ENCODE measurements at regions not wholly inside any gene's neighbourhood (a gene's known extent, or its start where the extent isn't known, plus 50 kb on each side); places are given as distances from the start of the nearest gene placed in this dataset.

DNA sequence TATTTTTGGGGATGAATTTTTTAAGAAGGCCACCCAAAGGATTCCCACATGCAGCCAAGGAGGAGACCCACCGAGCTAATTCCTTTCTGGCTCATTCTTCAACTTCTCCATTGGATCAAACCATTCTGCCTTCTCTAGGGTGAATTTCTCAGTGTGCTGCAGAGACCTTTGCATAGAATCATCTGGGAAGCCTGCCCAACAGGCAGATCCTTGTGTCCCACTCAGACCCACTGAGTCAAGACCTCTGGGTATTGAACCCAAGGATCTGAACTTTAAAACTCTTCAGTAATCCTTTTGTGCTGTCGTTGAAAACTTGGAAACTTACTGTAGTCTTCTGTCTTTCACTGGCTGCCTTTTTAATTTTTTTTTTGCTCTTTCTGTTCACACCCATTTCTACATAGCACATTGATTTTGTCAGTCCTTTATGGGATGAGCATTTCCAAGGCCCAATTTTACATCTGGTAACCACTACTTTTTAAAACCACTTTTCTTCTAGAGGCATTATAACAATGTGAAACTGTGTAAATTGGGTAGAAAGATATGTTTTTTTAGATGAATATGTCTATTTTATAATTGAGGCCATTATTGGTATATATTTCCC, 120.2 kb downstream of the TSN start:
- ChIA-PET POLR2A (ENCODE audit: low non-redundant PET) (no interaction called here), CTCF (no interaction called here)
- no peak for DNase-seq (ENCODE audit: low spot score)
- no peak overlapping the region for H3K27ac ChIP-seq
- TF ChIP-seq, protein P1, sequence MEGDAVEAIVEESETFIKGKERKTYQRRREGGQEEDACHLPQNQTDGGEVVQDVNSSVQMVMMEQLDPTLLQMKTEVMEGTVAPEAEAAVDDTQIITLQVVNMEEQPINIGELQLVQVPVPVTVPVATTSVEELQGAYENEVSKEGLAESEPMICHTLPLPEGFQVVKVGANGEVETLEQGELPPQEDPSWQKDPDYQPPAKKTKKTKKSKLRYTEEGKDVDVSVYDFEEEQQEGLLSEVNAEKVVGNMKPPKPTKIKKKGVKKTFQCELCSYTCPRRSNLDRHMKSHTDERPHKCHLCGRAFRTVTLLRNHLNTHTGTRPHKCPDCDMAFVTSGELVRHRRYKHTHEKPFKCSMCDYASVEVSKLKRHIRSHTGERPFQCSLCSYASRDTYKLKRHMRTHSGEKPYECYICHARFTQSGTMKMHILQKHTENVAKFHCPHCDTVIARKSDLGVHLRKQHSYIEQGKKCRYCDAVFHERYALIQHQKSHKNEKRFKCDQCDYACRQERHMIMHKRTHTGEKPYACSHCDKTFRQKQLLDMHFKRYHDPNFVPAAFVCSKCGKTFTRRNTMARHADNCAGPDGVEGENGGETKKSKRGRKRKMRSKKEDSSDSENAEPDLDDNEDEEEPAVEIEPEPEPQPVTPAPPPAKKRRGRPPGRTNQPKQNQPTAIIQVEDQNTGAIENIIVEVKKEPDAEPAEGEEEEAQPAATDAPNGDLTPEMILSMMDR (conservative IDR thresholded peaks at IDR 0.05; ENCODE audit: low read depth) = no peak

DNA sequence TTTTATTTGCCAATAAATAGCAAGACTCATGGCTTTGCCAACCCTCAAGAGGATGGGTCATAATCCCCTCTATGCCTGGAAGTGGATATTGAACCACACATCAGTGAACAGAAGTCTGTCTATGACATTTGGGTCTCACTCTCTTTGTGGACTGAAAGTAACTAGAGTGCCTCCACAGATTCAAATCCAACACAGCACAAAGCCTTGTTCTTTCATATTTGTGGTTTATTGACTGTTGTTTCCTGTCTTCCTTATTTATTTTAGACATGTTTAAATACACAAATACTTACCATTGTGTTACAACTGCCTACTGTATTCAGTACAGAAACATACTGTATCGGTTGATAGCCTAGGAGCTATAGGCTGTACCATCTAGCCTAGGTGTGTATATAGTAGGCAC, 121.9 kb downstream of the TSN start:
- TF ChIP-seq, protein P1 (conservative IDR thresholded peaks at IDR 0.05; ENCODE audit: low read depth) = no peak
- no peak for DNase-seq (ENCODE audit: low spot score)
- CTCF ChIA-PET = no interaction called here
- POLR2A ChIA-PET (ENCODE audit: low non-redundant PET) = no interaction called here
- no peak overlapping the region for H3K27ac ChIP-seq

DNA sequence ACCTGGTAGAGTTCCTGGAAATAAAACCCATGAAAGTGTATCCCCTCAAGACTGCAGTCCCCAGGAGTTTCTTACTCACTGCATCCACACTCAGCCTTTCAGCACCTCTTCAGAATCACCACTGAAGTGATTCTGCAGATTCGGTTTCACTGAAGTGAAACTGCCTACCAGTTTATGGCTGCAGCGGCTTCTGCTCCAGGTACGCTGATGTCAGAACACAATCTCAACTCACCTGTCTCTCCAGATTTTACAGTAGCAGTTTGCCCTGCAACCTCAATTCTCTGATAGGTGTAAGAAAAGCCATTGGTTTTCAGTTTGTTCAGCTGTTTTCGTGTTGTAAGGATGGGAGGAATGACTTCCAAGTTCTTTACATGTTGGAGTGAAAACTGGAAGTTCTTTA, 124.8 kb downstream of the TSN start:
- DNase-seq (ENCODE audit: low spot score) = no peak
- no peak overlapping the region for H3K27ac ChIP-seq
- POLR2A ChIA-PET (ENCODE audit: low non-redundant PET) = no interaction called here
- TF ChIP-seq, protein P1 (conservative IDR thresholded peaks at IDR 0.05; ENCODE audit: low read depth) = no peak
- CTCF ChIA-PET = interaction anchor here (0.6 kb wide), 1 partner anchor 59 kb away, joined by 3 read pairs; no protein-coding TSS in a partner anchor

DNA sequence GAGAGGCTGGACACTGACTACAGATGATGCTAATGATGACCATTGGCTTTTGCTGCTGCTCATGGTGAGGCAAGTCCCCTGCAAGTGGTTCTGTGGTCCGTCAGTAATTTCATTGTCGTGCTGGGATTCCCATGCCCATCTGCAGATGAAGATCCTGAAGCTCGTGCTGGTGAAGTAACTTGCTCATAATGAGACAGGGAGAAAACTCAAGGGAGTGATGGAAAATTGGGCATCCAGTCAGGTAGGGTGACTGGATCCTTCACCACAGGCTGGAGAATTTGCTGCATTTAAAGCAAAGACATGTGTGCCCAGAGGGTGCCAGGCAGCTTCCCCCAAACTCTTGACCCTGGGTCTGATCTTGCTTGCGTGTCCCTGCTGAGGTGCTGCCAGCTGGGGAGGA, 125.6 kb downstream of the TSN start:
- H3K27ac ChIP-seq = no peak overlapping the region
- TF ChIP-seq, protein P1 (conservative IDR thresholded peaks at IDR 0.05; ENCODE audit: low read depth) = no peak
- POLR2A ChIA-PET (ENCODE audit: low non-redundant PET) = no interaction called here
- CTCF ChIA-PET = interaction anchor here (0.6 kb wide), 1 partner anchor 60 kb away, joined by 3 read pairs; no protein-coding TSS in a partner anchor
- no peak for DNase-seq (ENCODE audit: low spot score)

DNA sequence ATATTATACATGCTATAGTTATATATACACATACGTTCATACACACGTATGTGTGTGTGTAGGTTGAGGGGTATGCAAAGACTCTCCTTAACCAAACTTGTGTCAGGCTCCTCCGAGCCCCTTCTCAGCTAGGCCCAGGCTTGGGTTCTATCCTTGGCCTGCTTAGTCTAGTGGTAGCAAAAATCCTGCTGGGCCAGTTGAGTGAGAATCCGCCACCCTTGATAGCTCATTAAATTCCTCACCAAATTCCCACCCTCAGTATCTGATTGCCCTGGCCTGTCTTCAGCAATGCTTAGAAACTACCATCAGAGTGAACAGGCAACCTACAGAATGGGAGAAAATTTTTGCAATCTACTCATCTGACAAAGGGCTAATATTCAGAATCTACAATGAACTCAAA, 126.5 kb downstream of the TSN start:
- TF ChIP-seq, protein P1 (conservative IDR thresholded peaks at IDR 0.05; ENCODE audit: low read depth) = no peak
- POLR2A ChIA-PET (ENCODE audit: low non-redundant PET) = no interaction called here
- DNase-seq (ENCODE audit: low spot score) = no peak
- H3K27ac ChIP-seq = no peak overlapping the region
- CTCF ChIA-PET = no interaction called here

DNA sequence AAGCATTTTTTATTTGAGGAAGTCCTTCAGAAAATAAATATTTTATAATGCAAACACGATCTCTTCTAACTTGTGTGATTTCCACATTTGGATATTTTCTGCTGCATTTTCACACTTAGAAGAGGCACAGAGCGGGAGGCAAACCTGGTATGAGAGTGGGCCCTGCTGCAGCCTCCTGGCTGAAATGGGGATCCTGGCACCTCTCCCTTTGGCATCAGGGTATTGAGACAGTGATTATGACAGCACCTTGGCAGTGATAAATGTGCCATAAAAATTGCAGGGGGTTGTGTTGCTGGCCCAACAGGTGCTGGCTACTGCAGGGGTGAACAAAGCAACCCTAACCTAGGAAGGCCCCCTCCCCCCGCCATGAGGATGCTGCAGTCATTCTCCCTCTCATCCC, 128.6 kb downstream of the TSN start:
- POLR2A ChIA-PET (ENCODE audit: low non-redundant PET) = no interaction called here
- H3K27ac ChIP-seq = no peak overlapping the region
- CTCF ChIA-PET = interaction anchor here (1.1 kb wide), 1 partner anchor 14 kb away, joined by 4 read pairs; no protein-coding TSS in a partner anchor
- DNase-seq (ENCODE audit: low spot score) = no peak
- TF ChIP-seq, protein P1 (conservative IDR thresholded peaks at IDR 0.05; ENCODE audit: low read depth) = no peak
